Mesenteric fat pad (tissue), 1 donor: ENCODE measurements at regions not wholly inside any gene's neighbourhood (a gene's known extent, or its start where the extent isn't known, plus 50 kb on each side); places are given as distances from the start of the nearest gene placed in this dataset.

Experiments
- DNase-seq: peaks from one replicate; pipeline ENCODE4 v3.0.0-alpha.2; 2020; ENCODE audit warnings: low spot score
- donor health status: DM: yes; HTN: yes; CAD: no.

GRCh38 chr1:29836651-29837646 lies 600.6 kb downstream of the PTPRU start:
- DNase-seq: peak; percentile 80

GRCh38 chr1:29835874-29836273 lies 599.6 kb downstream of the PTPRU start:
- peak; percentile 65 for DNase-seq

- no peak for DNase-seq
These were observed 599.1 kb downstream of the PTPRU start for GRCh38 chr1:29835406-29835805.

GRCh38 chr1:29833581-29833980 lies 597.3 kb downstream of the PTPRU start:
- DNase-seq: no peak

- DNase-seq: peak; percentile 71
These were observed 596.6 kb downstream of the PTPRU start for GRCh38 chr1:29832936-29833335.

GRCh38 chr1:29832471-29832870 lies 596.1 kb downstream of the PTPRU start:
- peak; percentile 67 for DNase-seq

GRCh38 chr1:29831500-29832117 lies 595.3 kb downstream of the PTPRU start:
- no peak for DNase-seq

- no peak for DNase-seq
These were observed 594.6 kb downstream of the PTPRU start for GRCh38 chr1:29830916-29831315.

GRCh38 chr1:29830383-29830782 lies 594.1 kb downstream of the PTPRU start:
- DNase-seq: no peak

GRCh38 chr1:29829448-29830344 lies 593.4 kb downstream of the PTPRU start:
- DNase-seq: no peak

GRCh38 chr1:29828526-29829447 lies 592.5 kb downstream of the PTPRU start:
- DNase-seq: peak; percentile 71

GRCh38 chr1:29827801-29828525 lies 591.6 kb downstream of the PTPRU start:
- DNase-seq: no peak

- no peak for DNase-seq
These were observed 591.0 kb downstream of the PTPRU start for GRCh38 chr1:29827237-29827750.

GRCh38 chr1:29826646-29827045 lies 590.3 kb downstream of the PTPRU start:
- no peak for DNase-seq

GRCh38 chr1:29825941-29826415 lies 589.7 kb downstream of the PTPRU start:
- DNase-seq: no peak

GRCh38 chr1:29825274-29825940 lies 589.1 kb downstream of the PTPRU start:
- DNase-seq: no peak

GRCh38 chr1:29824511-29825273 lies 588.4 kb downstream of the PTPRU start:
- peak; percentile 78 for DNase-seq

GRCh38 chr1:29824025-29824424 lies 587.7 kb downstream of the PTPRU start:
- peak; percentile 75 for DNase-seq
